ENCODE measurements at regions not wholly inside any gene's neighbourhood (a gene's known extent, or its start where the extent isn't known, plus 50 kb on each side); places are given as distances from the start of the nearest gene placed in this dataset.
"Not testable (repeated sequence)": the region's sequence is repeated elsewhere in the genome, so short reads cannot be mapped to it uniquely, and the experiment has no call there.

DNA sequence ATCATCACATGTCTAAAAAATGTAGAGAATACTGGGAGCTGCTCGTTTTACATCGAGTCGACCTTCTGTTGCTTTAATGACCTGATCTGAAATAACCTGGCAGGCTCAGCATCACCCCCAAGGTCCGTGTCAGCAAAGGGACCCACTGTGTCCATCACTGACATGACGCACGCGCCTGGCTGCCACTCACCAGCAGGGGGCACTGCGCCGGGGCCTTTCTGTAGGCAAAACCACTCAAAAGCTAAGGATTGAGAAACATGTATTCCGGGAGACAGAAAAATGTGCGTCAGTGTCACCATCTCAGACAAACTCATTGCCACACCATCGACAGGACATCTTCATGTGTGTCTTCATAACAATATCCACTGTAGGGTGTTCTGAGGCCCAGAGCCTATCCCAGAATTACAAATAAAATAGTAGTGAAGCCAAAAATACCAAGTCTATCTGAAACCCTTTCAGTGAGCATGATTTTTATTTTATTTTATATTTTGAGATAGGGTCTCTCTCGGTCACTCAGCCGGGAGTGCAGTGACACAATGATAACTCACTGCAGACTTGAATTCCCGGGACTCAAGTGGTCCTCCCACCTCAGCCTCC is 130.3 kb upstream of the LSM14A start:
- peak; percentile 16 for DNase-seq

DNA sequence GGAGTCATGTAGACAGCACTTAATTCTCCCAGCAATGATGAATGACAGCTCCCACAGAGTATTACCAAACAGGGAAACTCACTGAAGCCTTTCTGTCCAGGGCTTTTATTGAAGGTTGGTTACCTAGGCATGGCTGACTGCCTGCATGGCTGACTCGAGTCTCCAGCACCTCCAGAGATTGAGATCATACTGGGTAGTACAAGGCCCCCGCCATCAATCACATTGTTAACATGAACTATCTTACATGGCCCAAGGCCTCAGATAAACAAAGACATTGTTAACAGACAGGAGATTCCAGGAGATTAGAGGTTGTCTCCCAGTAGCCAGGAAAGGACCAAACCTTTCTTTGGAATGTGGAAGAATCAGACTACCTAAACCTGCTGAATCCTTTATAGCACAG is 128.3 kb upstream of the LSM14A start:
- DNase-seq: no peak

DNA sequence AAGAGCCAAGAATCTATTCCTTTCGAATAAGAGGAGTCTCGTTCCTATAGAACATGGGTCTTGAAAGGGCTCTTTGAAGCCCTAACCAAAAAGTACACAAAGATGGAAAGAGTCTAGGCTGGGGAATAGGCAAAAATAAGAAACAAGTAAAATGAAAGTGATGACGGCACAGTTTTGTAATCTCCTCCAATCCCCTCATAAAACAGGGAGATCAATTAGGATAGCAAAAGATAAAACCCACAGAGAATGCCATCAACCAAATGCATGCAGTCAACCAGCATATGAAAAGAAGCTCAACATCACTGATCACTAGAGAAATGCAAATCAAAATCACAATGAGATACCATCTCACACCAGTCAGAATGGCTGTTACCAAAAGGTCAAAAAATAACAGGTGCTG is 122.4 kb upstream of the LSM14A start:
- no peak for DNase-seq

DNA sequence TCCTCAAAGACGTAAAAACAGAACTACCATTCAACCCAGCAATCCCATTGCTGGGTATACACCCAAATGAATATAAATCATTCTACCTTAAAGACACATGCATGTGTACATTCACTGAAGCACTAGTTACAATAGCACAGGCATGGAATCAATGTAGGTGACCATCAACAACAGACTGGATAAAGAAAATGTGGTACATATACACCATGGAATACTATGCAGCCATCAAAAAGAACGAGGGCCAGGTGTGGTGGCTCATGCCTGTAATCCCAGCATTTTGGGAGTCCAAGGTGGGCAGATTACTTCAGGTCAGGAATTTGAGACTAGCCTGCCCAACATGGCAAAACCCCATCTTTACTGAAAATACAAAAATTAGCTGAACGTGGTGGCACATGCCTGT is 121.9 kb upstream of the LSM14A start:
- DNase-seq: not testable (repeated sequence)

DNA sequence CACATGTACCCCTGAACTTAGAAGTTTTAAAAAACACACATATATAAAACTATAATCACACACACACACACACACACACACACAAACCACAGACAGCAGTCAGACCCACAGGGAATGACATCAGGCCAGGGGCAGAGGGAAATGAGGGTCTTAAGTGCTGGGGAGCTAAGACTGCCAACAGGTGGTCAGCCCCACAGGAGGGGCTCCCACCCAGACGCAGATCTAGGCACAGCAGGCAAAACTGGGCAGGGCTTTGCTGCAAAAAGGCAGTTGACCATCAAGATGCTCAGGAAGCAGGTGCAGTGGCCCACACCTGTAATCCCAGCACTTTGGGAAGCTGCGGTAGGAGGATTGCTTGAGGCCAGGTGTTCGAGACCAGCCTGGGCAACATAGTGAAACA is 121.0 kb upstream of the LSM14A start:
- no peak for DNase-seq

DNA sequence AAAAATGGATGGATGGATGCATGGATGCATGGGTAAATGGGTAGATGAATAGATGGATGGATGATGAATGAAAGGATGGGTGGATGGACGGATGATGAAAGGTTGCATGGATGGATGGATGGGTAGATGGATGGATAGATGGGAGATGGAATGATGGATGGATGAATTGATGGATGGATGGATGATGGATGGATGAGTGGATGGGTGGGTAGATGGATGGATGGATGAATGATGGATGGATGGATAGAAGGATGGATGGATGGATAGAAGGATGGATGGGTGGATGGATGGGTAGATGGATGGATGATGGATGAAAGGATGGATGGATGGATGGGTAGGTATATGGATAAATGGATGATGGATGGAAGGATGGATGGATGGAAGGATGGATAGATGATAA is 115.1 kb upstream of the LSM14A start:
- no peak for DNase-seq

DNA sequence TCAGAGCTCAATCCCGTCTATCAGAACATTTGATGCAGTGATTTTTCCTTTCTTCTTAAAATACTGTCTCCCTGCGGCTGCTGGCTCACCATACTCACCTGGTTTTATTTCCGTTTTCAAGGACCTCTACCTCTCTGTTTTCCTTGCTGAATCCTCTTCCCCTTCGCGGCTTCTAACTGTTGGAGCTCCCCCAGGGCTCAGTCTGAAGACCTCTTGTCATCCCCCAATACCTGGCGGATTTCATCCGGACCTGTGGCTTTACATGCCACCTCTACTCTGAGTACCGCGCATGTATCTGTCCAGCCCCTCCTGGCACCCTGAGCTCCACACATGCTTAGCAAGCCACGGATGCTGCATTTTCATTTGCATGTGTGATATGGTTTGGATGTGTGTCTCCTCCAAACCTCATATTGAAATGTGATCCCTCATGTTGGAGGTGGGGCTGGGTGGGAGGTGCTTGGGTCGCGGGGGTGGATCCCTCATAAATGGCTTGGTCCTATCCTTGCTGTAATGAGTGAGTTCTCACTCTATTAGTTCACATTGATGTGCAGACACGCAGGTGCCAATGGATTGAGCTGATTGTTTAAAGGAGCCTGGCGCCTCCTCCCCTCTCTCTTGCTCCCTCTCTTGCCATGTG is 106.2 kb upstream of the LSM14A start:
- no peak for DNase-seq

DNA sequence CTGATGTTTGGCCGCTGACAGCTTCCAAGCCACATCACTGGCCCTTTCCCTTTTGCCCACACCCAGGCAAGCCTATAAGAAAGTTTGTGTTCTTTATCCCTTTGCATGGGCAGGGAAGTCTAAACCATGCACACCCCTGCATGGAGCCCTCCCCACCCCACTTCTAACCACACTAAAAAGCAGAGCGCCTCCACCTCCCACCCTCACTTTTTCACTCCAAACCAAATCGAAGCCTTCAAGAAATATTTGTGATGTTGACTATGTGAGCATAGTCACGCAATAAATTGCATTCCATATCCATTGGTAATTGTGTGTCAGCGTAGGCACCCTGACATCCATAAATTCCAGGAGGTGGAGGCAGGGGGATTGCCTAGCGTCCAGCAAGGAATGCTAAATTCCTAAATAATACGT is 104.4 kb upstream of the LSM14A start:
- DNase-seq: no peak

DNA sequence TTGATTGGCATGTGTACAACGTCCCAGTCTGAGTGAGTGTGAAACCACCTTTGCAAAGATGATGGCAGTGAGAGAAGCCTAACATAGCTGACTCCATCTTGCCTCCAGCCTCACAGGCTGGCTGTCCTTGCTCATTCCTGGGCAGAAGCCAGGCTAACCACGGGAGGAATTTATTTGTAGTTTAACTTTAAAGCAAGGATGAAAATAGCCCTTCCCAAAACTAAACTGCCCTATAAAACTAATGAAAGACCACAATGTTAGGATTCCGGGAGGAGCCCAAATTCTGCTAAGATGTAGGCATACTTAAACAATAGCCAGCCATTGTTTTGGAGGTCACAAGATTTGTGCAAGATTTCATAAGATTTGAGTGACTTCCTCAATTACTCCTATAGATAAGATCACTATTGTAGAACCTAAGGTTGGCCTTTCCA is 96.6 kb upstream of the LSM14A start:
- no peak for DNase-seq

DNA sequence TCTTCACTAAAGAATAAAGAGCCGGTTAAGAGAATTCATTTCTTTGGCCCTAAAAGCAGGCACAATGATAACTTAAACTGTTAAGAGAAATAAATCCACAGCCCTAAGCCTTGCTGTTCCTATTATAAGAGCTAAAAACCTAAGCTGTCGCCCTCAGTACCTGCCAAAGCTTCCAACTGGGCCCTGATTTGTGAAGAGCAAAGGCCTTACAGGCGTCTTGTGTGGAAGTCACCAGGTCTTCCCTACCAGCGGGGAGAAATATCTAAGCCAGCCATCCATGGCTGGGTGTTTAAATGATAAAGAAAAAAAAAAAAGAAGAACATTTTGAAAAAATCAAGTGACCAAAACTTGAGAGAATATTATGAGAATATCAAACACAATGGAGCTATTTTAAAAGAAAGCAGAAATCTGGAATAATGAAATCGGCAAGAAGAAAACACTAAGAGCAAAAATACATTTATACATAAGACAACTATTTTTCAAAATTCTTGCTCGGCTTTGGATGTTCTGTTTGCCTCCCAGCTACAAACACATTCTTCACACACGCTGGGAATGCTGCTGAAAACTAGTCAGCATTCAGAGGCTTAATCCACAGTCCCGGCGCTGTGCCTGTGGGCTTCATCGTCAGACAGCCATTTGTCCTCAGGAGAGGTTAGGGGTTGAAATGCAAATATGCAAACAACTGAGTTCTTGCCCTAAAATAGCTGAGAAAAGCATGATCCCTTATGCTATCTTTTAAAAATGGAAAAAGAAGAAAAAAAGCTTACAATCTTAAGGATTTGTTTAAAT is 89.8 kb upstream of the LSM14A start:
- no peak for DNase-seq

DNA sequence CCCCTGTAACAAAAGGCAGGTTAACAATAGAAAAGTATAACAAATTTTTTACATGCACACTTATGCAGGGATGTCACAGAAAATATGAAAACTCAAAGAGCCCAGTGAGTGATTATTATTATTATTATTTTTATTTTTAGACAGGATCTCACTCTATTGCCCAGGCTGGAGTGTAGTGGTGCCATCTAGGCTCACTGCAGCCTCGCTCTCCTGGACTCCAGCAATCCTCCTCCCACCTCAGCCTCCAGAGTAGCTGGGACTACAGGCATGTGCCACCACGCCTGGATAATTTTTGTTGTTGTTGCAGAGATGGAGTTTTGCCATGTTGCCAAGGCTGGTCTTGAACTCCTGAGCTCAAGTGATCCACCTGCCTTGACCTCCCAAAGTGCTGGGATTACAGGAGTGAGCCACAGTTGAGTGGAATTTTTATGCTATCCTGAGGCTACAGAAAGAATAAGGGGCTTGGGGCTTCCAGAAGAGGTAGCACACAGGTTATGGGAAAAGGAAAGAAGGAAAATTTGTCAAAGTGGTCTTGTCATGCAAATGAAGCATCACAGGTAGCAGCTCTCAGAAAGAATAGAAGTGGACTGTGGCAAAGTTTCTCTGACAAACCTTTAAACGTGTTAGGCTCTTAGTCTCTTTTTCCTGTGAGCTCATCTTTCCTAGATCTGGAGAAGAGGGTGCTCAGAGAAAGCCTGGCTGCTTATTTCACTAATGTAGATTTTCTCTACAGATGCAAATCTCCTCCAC is 87.7 kb upstream of the LSM14A start:
- DNase-seq: no peak

DNA sequence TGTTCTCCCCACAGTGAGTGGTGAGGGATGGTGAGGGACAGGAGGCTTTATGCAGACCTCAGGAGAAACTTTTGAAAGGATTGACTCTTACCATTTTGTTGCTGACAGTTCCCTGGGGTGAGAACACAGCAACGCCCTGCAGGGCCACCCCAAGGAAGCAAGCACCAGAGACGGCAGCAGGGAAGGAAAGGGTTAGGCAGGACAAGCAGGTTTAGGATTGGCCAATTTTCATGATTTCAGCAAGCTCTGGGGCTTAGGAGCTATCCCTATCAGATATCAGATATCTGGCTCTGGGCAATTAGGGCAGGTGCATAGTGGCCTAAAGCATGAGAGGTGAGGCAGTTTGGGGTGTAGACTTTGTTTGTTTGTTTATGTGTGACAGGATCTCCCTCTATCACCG is 87.0 kb upstream of the LSM14A start:
- DNase-seq: no peak

DNA sequence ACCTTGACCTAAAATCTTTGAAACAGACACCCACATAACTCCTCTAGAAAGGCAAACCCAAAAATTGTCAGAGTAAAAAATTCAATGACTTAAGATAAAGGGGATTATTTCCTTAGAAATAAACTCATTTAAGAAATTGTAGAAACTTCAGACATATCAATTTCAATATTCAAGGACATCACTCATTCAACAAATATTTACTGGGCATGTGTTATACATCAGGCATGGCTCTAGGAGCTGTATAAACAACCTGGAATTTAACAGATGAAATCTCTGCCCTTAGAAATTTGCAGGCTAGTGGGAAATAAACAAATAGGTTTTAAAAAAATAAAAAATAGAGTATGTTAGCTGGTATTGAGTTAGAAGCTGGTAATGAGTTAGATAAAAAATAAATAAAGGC is 84.0 kb upstream of the LSM14A start:
- no peak for DNase-seq

DNA sequence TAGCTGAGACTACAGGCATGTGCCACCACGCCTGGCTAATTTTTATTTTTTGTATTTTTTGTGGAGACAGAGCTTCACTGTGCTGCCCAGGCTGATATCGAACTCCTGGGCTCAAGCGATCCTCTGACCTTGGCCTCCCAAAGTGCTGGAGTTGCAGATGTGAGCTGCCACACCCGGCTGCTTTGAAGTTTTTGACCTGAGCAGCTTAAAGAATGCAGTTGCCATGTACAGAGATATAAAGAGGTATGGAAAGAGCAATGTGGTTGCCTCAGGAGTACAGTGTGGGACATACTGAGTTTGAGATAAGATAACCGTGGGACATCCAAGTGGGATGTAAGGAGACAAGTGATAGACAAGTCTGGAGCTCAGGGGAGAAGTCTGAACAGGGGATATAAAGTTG is 82.7 kb upstream of the LSM14A start:
- DNase-seq: no peak

DNA sequence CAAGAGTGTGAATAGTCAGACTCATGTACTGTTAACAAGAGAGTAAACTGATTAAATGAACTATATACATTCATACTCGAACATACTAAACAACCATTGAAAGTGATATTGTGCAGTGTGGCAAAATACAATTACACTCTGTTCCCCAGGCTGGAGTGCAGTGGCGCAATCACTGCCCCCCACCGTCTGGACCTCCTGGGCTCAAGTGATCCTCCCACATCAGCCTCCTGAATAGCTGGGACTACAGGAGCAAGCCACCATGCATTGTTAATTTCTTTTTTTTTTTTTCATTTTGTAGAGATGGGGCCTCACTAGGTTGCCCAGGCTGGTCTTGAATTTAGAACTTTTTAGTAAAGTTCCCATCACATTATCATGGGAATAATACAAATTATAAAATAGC is 77.3 kb upstream of the LSM14A start:
- no peak for DNase-seq

DNA sequence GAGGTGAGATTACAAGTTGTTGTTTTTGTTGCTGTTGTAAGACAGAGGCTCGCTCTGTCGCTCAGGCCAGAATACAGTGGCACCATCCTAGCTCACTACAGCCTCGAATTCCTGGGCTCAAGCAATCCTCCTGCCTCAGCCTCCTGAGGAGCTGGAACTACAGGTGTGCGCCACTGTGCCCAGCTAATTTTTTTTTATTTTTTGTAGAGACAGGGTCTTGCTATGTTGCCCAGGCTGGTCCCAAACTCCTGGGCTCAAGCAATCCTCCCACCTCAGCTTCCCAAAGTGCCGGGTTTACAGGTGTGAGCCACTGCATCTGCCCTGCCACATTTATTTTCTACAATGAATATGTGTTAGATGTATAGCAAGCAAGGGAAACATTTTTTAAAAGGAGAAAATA is 76.9 kb upstream of the LSM14A start:
- not testable (repeated sequence) for DNase-seq

DNA sequence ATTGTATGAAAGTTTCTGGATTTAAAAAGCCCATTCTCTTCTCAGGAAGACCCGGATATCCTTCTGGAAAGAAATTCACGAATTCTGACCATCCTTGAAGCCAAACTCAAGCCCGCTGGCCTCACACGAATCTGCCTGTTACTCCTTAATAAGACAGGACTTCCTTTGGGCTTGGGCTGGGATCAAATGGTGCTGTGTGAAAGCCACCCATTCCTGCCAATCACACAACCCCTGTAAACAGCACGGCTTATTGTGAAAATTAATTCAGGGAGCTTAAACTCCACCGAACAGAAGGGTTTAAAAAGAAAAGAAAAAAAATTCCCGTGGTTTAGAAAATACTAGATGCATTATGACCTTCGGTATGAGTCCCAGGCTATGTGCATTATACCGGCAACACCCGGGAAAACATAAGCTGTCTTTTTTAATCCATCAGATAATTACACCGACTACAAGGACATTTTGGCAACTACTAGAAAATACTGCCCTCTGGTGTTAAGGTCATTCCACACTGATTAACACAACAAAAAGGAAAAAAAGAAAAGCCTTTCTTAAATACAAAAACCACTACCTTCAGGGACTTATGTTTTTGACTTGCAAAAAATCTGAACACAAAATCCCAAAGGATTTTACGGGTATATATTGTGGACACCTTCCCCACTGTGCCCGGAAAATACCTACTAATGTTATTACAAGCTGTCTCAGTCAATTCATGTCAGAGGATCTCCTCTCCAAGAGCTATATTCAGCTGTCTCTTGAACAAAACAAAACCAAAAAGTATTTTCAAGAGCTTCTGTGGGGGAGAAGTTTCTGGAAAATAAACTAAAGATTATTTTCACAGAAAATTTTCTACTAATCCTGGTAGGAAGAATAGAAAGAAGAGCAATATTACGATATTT is 76.0 kb upstream of the LSM14A start:
- peak; percentile 32 for DNase-seq

DNA sequence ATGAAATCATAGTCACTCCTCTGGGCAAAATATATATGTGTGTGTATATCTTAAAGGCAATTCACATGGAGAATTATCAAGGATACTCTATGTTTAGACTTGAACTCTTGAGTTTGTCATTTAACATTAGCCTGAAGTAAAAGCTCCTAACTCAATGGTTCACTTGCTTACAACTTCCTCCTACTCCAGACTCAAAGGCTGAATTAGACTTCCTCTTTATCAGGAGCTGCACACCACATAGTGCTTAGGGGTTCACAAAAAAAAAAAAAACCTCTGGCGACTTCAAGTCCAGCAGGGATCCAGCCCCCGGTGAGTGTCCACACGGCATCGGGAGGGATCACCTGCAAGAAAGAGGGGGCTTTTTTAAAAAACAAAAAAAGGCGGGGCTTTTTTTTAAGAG is 68.2 kb upstream of the LSM14A start:
- DNase-seq: no peak

DNA sequence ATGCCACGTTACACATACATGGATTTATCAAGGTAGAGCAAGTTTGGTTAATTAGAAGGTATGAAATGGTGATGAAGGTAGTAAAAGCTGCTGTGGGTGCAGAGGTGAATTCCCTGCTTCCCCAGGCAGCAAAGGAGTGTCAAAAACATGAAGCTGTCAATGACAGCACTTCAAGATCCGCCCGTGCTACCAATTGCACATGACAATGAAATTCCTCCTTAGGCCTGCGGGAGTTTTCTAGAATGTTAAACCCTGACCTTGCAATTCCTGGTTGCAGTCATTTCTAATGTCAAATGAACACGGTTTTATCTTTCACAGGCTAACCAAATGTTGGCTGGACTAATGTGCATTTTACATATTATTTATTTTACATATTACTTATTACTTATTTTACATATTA is 67.7 kb upstream of the LSM14A start:
- no peak for DNase-seq

DNA sequence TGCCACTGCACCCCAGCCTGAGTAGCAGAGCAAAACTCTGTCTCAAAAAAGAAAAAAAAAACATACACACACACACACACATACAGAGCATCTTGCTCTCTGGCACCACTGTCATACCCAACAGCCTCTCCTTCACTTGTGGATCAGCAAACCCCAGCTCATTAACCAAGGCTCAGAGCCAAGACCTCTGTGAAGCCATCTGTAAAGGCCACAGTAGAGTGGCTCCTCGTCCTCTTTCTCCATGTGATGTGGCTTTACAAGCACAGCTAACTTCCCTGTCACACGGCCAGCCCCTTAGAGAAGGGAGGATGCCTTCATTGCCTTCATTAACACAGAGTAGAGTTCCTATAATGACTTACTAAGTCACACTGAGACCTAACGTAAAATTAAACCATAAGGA is 62.7 kb upstream of the LSM14A start:
- DNase-seq: no peak

DNA sequence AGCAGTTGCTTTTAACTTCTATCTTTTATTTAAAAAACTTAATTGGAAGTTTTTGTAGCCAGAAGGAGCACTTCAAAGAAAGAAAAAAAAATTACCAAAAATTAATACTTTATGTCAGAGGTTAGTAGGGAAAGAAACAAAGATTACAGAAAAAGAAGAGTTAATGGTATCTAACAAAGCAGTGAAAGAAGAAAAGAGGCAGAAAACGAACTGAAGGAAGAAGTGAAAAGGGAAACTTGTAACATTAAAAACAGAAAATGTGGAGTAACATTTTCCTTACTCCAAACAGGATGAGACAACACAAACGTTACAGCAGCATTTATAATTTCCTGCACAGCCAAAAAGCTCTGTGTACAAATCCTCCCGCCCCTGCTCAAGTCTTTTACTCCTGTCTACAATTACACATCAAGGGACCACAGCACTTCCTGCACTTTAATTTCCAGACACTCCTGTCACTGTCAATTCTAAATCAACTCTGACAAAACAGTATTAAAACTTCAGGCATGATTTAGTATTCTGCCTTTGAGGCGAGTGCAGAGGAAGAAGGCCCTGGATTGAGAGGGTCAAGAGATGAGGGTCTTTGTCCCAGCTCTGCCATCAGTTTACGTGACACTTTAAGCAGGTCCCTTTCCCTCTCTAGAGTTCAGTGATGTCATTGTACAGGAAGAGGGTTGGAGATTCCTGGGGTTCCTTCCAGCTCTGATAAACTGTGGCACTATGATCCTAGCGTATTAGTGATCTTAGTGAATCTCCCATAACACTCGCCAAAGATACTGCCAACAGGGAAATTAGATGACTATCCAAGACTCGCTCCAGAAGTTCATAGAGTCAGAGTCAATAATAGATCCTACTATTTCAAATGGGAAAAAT is 53.2 kb upstream of the LSM14A start:
- peak; percentile 21 for DNase-seq

All from right kidney (tissue), 1 donor.